ENCODE measurements at regions not wholly inside any gene's neighbourhood (a gene's known extent, or its start where the extent isn't known, plus 50 kb on each side); places are given as distances from the start of the nearest gene placed in this dataset.

GRCh38 chr6:74607468-74607867 is 598.4 kb downstream of the COL12A1 start:
- Histone ChIP-seq H3K36me3 (no peaks in the 10 kb centered on the region), H3K4me3 (no peak overlapping the region), H3K27ac (peak overlapping the region in 1 of 2 donors; percentile 55), H3K27me3 (replicated peaks; ENCODE audit: insufficient read depth) (no peaks in the 10 kb centered on the region), H3K4me1 (ENCODE audit: control insufficient read depth in 1 of 2, low read depth in 2 of 2) (peaks cover 13 to 27% of the 10 kb centered on the region in 2 donors), H3K9me3 (no peaks in the 10 kb centered on the region)
- ATAC-seq (ENCODE audit: insufficient number of reproducible peaks, low FRiP score, low read depth) (no peak), DNase-seq (ENCODE audit: low spot score) (no peak)
- no peak for TF ChIP-seq CTCF (IDR thresholded peaks at IDR 0.05)

- peaks cover 13 to 27% of the 10 kb centered on the region in 2 donors for H3K4me1 ChIP-seq (ENCODE audit: control insufficient read depth in 1 of 2, low read depth in 2 of 2)
- no peak for DNase-seq (ENCODE audit: low spot score)
- H3K27ac ChIP-seq = peak overlapping the region; percentile 23 to 55
- ATAC-seq (ENCODE audit: insufficient number of reproducible peaks, low FRiP score, low read depth) = peak; percentile 91
- no peak for TF ChIP-seq CTCF (IDR thresholded peaks at IDR 0.05)
- no peaks in the 10 kb centered on the region for H3K36me3 ChIP-seq
- no peaks in the 10 kb centered on the region for H3K27me3 ChIP-seq (replicated peaks; ENCODE audit: insufficient read depth)
- no peaks in the 10 kb centered on the region for H3K9me3 ChIP-seq
- H3K4me3 ChIP-seq = peak overlapping the region; percentile 34
Observed at GRCh38 chr6:74606582-74607071, 599.2 kb downstream of the COL12A1 start.

- ATAC-seq (ENCODE audit: insufficient number of reproducible peaks, low FRiP score, low read depth) (no peak), DNase-seq (ENCODE audit: low spot score) (no peak)
- H3K36me3 ChIP-seq = no peaks in the 10 kb centered on the region
- peaks cover 13 to 27% of the 10 kb centered on the region in 2 donors for H3K4me1 ChIP-seq (ENCODE audit: control insufficient read depth in 1 of 2, low read depth in 2 of 2)
- no peak for TF ChIP-seq CTCF (IDR thresholded peaks at IDR 0.05)
- H3K9me3 ChIP-seq = no peaks in the 10 kb centered on the region
- peak overlapping the region; percentile 23 to 55 for H3K27ac ChIP-seq
- peak overlapping the region; percentile 34 for H3K4me3 ChIP-seq
- no peaks in the 10 kb centered on the region for H3K27me3 ChIP-seq (replicated peaks; ENCODE audit: insufficient read depth)
Observed at GRCh38 chr6:74605922-74606581, 599.8 kb downstream of the COL12A1 start.

GRCh38 chr6:74604279-74604678 is 601.6 kb downstream of the COL12A1 start:
- no peak for ATAC-seq (ENCODE audit: insufficient number of reproducible peaks, low FRiP score, low read depth)
- no peak for TF ChIP-seq CTCF (IDR thresholded peaks at IDR 0.05)
- no peaks in the 10 kb centered on the region for H3K36me3 ChIP-seq
- H3K27me3 ChIP-seq (replicated peaks; ENCODE audit: insufficient read depth) = no peaks in the 10 kb centered on the region
- no peak overlapping the region for H3K4me3 ChIP-seq
- no peaks in the 10 kb centered on the region for H3K9me3 ChIP-seq
- no peak for DNase-seq (ENCODE audit: low spot score)
- H3K27ac ChIP-seq = no peak overlapping the region
- H3K4me1 ChIP-seq (ENCODE audit: control insufficient read depth in 1 of 2, low read depth in 2 of 2) = peaks cover 13 to 24% of the 10 kb centered on the region in 2 donors

- peaks cover 13 to 24% of the 10 kb centered on the region in 2 donors for H3K4me1 ChIP-seq (ENCODE audit: control insufficient read depth in 1 of 2, low read depth in 2 of 2)
- no peak for DNase-seq (ENCODE audit: low spot score)
- H3K27ac ChIP-seq = no peak overlapping the region
- H3K9me3 ChIP-seq = no peaks in the 10 kb centered on the region
- TF ChIP-seq CTCF (IDR thresholded peaks at IDR 0.05) = no peak
- H3K36me3 ChIP-seq = no peaks in the 10 kb centered on the region
- no peak for ATAC-seq (ENCODE audit: insufficient number of reproducible peaks, low FRiP score, low read depth)
- H3K27me3 ChIP-seq (replicated peaks; ENCODE audit: insufficient read depth) = no peaks in the 10 kb centered on the region
- H3K4me3 ChIP-seq = no peak overlapping the region
Observed at GRCh38 chr6:74603322-74604076, 602.4 kb downstream of the COL12A1 start.

All from thoracic aorta (tissue), 2 donors.